NOMO-1 (cell line): ENCODE measurements at regions not wholly inside any gene's neighbourhood (a gene's known extent, or its start where the extent isn't known, plus 50 kb on each side); places are given as distances from the start of the nearest gene placed in this dataset.
A peak's percentile ranks its signal among the peaks of the same experiment; 100 is the strongest.
"Not testable (repeated sequence)": the region's sequence is repeated elsewhere in the genome, so short reads cannot be mapped to it uniquely, and the experiment has no call there.

ENCODE experiments used
- DNase-seq, 2 experiments: peaks; one replicate each; lab custom pipeline; 2025; ENCODE audit not compliant: unreplicated experiment in 2 of 2; lab: John Stamatoyannopoulos, UW

GRCh38 chr4:126372634-126373033 lies 1057.9 kb downstream of the FAT4 start:
- no peak for DNase-seq

- no peak for DNase-seq
These were observed 1060.8 kb downstream of the FAT4 start for GRCh38 chr4:126375462-126376054.

DNA sequence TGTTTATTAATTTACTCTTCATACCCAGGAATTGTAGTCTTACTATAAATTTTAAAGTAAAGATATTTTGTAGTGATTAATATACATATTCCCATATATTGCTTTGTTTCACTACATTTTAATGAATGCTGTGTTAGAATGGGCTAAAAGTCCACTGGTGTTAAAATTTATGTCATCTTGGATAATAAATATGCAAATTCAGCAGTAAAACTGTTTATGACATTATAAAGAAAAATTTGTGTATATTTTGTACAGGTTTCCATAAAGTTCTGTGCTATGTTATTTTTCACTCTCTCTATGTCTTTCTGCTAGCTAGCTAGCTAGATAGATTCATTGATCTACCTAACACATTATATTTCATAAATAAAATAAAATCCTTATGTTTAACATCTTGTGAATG lies 1071.2 kb downstream of the FAT4 start:
- no peak for DNase-seq

GRCh38 chr4:126386512-126386911 lies 1071.8 kb downstream of the FAT4 start:
- DNase-seq, result no peak

- DNase-seq, result no peak
These were observed 1080.9 kb downstream of the FAT4 start for GRCh38 chr4:126395664-126396063.

- DNase-seq, result no peak
These were observed 1081.4 kb downstream of the FAT4 start for GRCh38 chr4:126396121-126396520.

- no peak for DNase-seq
These were observed 1081.9 kb downstream of the FAT4 start for GRCh38 chr4:126396703-126397102.

GRCh38 chr4:126404549-126404948 lies 1089.8 kb downstream of the FAT4 start:
- DNase-seq, result no peak

- peak in 1 of 2 experiments; percentile 0 for DNase-seq
These were observed 1090.7 kb downstream of the FAT4 start for GRCh38 chr4:126405369-126405982.

DNA sequence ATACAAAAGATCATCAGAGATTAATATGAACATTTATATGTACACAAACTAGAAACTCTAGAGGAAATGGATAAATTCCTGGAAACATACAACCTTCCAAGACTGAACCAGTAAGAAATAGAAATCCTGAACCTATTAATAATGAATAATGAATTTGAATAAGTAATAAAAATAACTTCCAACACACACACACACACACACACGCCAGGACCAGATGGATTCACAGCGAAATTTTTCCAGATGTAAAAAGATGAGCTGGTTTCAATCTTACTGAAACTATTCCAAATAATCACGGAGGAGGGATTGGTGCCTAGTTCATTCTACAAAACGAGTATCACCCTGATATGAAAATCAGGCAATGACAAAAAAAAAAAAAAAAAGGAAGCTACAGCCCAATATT lies 1095.0 kb downstream of the FAT4 start:
- DNase-seq, result no peak

GRCh38 chr4:126411047-126411446 lies 1096.3 kb downstream of the FAT4 start:
- no peak for DNase-seq

DNA sequence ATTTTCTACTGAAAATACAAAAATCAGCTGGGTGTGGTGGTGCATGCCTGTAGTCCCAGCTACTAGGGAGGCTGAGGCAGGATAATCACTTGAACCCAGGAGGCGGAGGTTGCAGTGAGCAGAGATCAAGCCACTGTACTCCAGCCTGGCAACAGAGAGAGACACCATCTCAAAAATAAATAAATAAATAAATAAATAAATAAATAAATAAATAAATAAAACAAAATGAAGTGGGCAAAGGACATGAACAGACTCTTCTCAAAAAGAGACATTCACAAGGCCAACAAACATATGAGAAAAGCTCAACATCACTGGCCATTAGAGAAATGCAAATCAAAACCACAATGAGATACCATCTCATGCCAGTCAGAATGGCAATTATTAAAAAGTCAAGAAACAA lies 1097.6 kb downstream of the FAT4 start:
- DNase-seq, result not testable (repeated sequence)

DNA sequence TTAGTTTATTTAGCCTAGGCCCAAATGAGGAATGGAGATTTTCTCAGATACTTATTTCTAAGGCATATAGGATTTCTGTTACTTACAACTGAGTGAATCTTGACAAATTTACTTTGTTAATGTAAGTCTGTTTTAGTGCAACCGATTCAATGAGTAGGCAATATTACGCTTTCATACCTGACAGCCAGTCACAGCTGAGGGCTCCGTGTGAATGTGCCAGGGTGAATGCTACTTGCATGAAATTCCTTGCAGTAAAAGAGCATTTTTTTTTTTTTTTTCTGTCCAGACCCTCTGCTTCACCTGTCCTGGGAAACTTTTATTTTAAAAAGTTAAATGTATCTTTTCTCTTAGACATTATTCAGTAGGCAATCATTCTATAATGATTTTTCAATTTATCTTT lies 1100.0 kb downstream of the FAT4 start:
- no peak for DNase-seq

GRCh38 chr4:126419266-126419665 lies 1104.5 kb downstream of the FAT4 start:
- no peak for DNase-seq

GRCh38 chr4:126427853-126428252 lies 1113.1 kb downstream of the FAT4 start:
- no peak for DNase-seq

- no peak for DNase-seq
These were observed 1116.3 kb downstream of the FAT4 start for GRCh38 chr4:126431049-126431448.

DNA sequence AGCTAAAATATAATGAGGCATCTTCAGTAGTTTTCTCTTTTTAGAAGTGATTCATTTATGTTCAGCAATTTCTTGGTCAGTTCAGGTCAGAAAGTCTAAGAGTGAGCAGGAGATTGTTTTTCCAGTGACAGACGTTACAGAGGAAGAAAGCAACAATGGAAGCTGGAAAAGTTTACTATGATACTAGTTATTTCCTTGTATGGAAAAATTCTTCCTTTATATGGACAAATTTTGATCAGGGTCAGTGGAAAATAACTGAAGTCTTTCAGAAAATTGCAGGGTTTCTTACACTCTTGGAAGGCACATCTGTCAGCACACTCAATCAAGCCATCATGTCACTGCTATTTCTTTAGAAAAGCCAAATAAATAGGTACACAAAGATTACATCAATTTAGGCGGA lies 1120.7 kb downstream of the FAT4 start:
- DNase-seq, result no peak

- DNase-seq, result no peak
These were observed 1125.5 kb downstream of the FAT4 start for GRCh38 chr4:126440297-126440696.

- DNase-seq, result no peak
These were observed 1126.6 kb downstream of the FAT4 start for GRCh38 chr4:126441173-126442035.

- no peak for DNase-seq
These were observed 1130.8 kb downstream of the FAT4 start for GRCh38 chr4:126445596-126445995.

- no peak for DNase-seq
These were observed 1132.2 kb downstream of the FAT4 start for GRCh38 chr4:126446917-126447316.
